ENCODE measurements at regions not wholly inside any gene's neighbourhood (a gene's known extent, or its start where the extent isn't known, plus 50 kb on each side); places are given as distances from the start of the nearest gene placed in this dataset.

GRCh38 chr17:59462385-59462784, 103.0 kb upstream of the DHX40 start:
- H3K79me2 ChIP-seq (replicated peaks; ENCODE audit: insufficient read depth, low read length): no peaks in the 10 kb centered on the region
- H3K27me3 ChIP-seq (ENCODE audit: insufficient read depth, low read depth, low read length): no peaks in the 10 kb centered on the region
- no peak overlapping the region for H3K4me3 ChIP-seq (ENCODE audit: low read length)
- no peak overlapping the region for H3K27ac ChIP-seq (ENCODE audit: low read length)
- no peaks in the 10 kb centered on the region for H3K9me2 ChIP-seq (ENCODE audit: insufficient read depth, low read length)
- H3K9ac ChIP-seq (ENCODE audit: low read length): no peak overlapping the region
- TF ChIP-seq POLR2AphosphoS5 (IDR thresholded peaks at IDR 0.05) (no peak), EZH2 (IDR thresholded peaks at IDR 0.05; ENCODE audit: borderline replicate concordance, insufficient read depth, low read length, poor library complexity, severe bottlenecking) (no peak), SMC3 (conservative IDR thresholded peaks at IDR 0.05; ENCODE audit: poor library complexity) (no peak), RAD21 (conservative IDR thresholded peaks at IDR 0.05) (no peak), REST (IDR thresholded peaks at IDR 0.05; ENCODE audit: borderline replicate concordance) (no peak), MXI1 (conservative IDR thresholded peaks at IDR 0.05; ENCODE audit: poor library complexity, severe bottlenecking) (no peak)
- H3F3A ChIP-seq (ENCODE audit: insufficient read depth, low read length, poor library complexity, severe bottlenecking): no peaks in the 10 kb centered on the region
- H4K20me1 ChIP-seq (ENCODE audit: insufficient read depth): no peaks in the 10 kb centered on the region
- H3K36me3 ChIP-seq (ENCODE audit: insufficient read depth, low read length): no peaks in the 10 kb centered on the region
- H3K9me3 ChIP-seq (ENCODE audit: low read length): no peaks in the 10 kb centered on the region
- H2AFZ ChIP-seq (ENCODE audit: low read depth, low read length): no peak overlapping the region
- H3K4me2 ChIP-seq (ENCODE audit: low read length): no peak overlapping the region

- Histone ChIP-seq H3K27ac (ENCODE audit: low read length) (no peak overlapping the region), H3K4me2 (ENCODE audit: low read length) (no peak overlapping the region), H3K36me3 (ENCODE audit: insufficient read depth, low read length) (no peaks in the 10 kb centered on the region), H3K27me3 (ENCODE audit: insufficient read depth, low read depth, low read length) (no peaks in the 10 kb centered on the region), H3F3A (ENCODE audit: insufficient read depth, low read length, poor library complexity, severe bottlenecking) (no peaks in the 10 kb centered on the region), H2AFZ (ENCODE audit: low read depth, low read length) (no peak overlapping the region), H4K20me1 (ENCODE audit: insufficient read depth) (no peaks in the 10 kb centered on the region), H3K9me3 (ENCODE audit: low read length) (no peaks in the 10 kb centered on the region), H3K9ac (ENCODE audit: low read length) (no peak overlapping the region), H3K79me2 (replicated peaks; ENCODE audit: insufficient read depth, low read length) (no peaks in the 10 kb centered on the region), H3K9me2 (ENCODE audit: insufficient read depth, low read length) (no peaks in the 10 kb centered on the region), H3K4me3 (ENCODE audit: low read length) (no peak overlapping the region)
- no peak for TF ChIP-seq SMC3 (conservative IDR thresholded peaks at IDR 0.05; ENCODE audit: poor library complexity)
- no peak for TF ChIP-seq POLR2AphosphoS5 (IDR thresholded peaks at IDR 0.05)
- TF ChIP-seq RAD21 (conservative IDR thresholded peaks at IDR 0.05): no peak
These were observed 101.2 kb upstream of the DHX40 start for GRCh38 chr17:59464246-59464645.

GRCh38 chr17:59465949-59466307, 99.5 kb upstream of the DHX40 start:
- Histone ChIP-seq H3K27ac (ENCODE audit: low read length) (peak overlapping the region; percentile 83), H3K4me2 (ENCODE audit: low read length) (no peak overlapping the region), H3K27me3 (ENCODE audit: insufficient read depth, low read depth, low read length) (no peaks in the 10 kb centered on the region), H3K36me3 (ENCODE audit: insufficient read depth, low read length) (no peaks in the 10 kb centered on the region), H3K79me2 (replicated peaks; ENCODE audit: insufficient read depth, low read length) (no peaks in the 10 kb centered on the region), H3K4me3 (ENCODE audit: low read length) (no peak overlapping the region), H2AFZ (ENCODE audit: low read depth, low read length) (no peak overlapping the region), H3K9me3 (ENCODE audit: low read length) (no peaks in the 10 kb centered on the region), H3K9me2 (ENCODE audit: insufficient read depth, low read length) (no peaks in the 10 kb centered on the region), H3K9ac (ENCODE audit: low read length) (no peak overlapping the region), H4K20me1 (ENCODE audit: insufficient read depth) (no peaks in the 10 kb centered on the region), H3F3A (ENCODE audit: insufficient read depth, low read length, poor library complexity, severe bottlenecking) (no peaks in the 10 kb centered on the region)
- TF ChIP-seq EZH2 (IDR thresholded peaks at IDR 0.05; ENCODE audit: borderline replicate concordance, insufficient read depth, low read length, poor library complexity, severe bottlenecking) (no peak), REST (IDR thresholded peaks at IDR 0.05; ENCODE audit: borderline replicate concordance) (no peak), SMC3 (conservative IDR thresholded peaks at IDR 0.05; ENCODE audit: poor library complexity) (no peak), EP300 (conservative IDR thresholded peaks at IDR 0.05; ENCODE audit: poor library complexity, severe bottlenecking) (no peak), POLR2AphosphoS5 (IDR thresholded peaks at IDR 0.05) (no peak), RAD21 (conservative IDR thresholded peaks at IDR 0.05) (no peak), TAF1 (IDR thresholded peaks at IDR 0.05; ENCODE audit: low read depth) (no peak), CTCF (IDR thresholded peaks at IDR 0.05; ENCODE audit: poor library complexity, severe bottlenecking) (no peak)

Measured in neural cell (in vitro differentiated cells).